NCI-H1930 (cell line): ENCODE measurements at regions not wholly inside any gene's neighbourhood (a gene's known extent, or its start where the extent isn't known, plus 50 kb on each side); places are given as distances from the start of the nearest gene placed in this dataset.
"Not testable (repeated sequence)": the region's sequence is repeated elsewhere in the genome, so short reads cannot be mapped to it uniquely, and the experiment has no call there.

Experiments
- DNase-seq, 2 experiments: peaks; one replicate each; lab custom pipeline; 2025; lab: John Stamatoyannopoulos, UW

GRCh38 chr21:19392390-19392789 lies 988.8 kb upstream of the TMPRSS15 start:
- no peak for DNase-seq

- no peak for DNase-seq
These were observed 996.7 kb upstream of the TMPRSS15 start for GRCh38 chr21:19400223-19400770.

GRCh38 chr21:19402870-19403269 lies 999.3 kb upstream of the TMPRSS15 start:
- DNase-seq = no peak

GRCh38 chr21:19405326-19405725 lies 1001.7 kb upstream of the TMPRSS15 start:
- no peak for DNase-seq

- no peak for DNase-seq
These were observed 1017.0 kb upstream of the TMPRSS15 start for GRCh38 chr21:19420565-19420964.

- no peak for DNase-seq
These were observed 1030.0 kb upstream of the TMPRSS15 start for GRCh38 chr21:19433623-19434022.

GRCh38 chr21:19440792-19441655 lies 1037.4 kb upstream of the TMPRSS15 start:
- no peak for DNase-seq

GRCh38 chr21:19458295-19458694 lies 1054.7 kb upstream of the TMPRSS15 start:
- no peak for DNase-seq

- no peak for DNase-seq
These were observed 1058.1 kb upstream of the TMPRSS15 start for GRCh38 chr21:19461481-19462205.

GRCh38 chr21:19463966-19464365 lies 1060.4 kb upstream of the TMPRSS15 start:
- DNase-seq = no peak

- DNase-seq = no peak
These were observed 1065.6 kb upstream of the TMPRSS15 start for GRCh38 chr21:19468991-19469715.

- no peak for DNase-seq
These were observed 1071.9 kb upstream of the TMPRSS15 start for GRCh38 chr21:19475525-19475924.

GRCh38 chr21:19489930-19490329 lies 1086.3 kb upstream of the TMPRSS15 start:
- DNase-seq = no peak

- no peak for DNase-seq
These were observed 1086.9 kb upstream of the TMPRSS15 start for GRCh38 chr21:19490481-19490880.

- DNase-seq = not testable (repeated sequence)
These were observed 1090.1 kb upstream of the TMPRSS15 start for GRCh38 chr21:19493437-19494241.

GRCh38 chr21:19501115-19501514 lies 1097.5 kb upstream of the TMPRSS15 start:
- DNase-seq = no peak

- no peak for DNase-seq
These were observed 1104.2 kb upstream of the TMPRSS15 start for GRCh38 chr21:19507682-19508260.

- DNase-seq = no peak
These were observed 1104.9 kb upstream of the TMPRSS15 start for GRCh38 chr21:19508442-19508841.

- DNase-seq = no peak
These were observed 1105.3 kb upstream of the TMPRSS15 start for GRCh38 chr21:19508844-19509243.

GRCh38 chr21:19510057-19510456 lies 1106.5 kb upstream of the TMPRSS15 start:
- no peak for DNase-seq

- DNase-seq = no peak
These were observed 1107.1 kb upstream of the TMPRSS15 start for GRCh38 chr21:19510653-19511052.
